Mucosa of stomach (tissue), 1 donor: ENCODE measurements at regions not wholly inside any gene's neighbourhood (a gene's known extent, or its start where the extent isn't known, plus 50 kb on each side); places are given as distances from the start of the nearest gene placed in this dataset.

Experiments used
- H3K27me3 ChIP-seq: one replicate; pipeline ENCODE4 v1.7.0; 2013; ENCODE audit warnings: mild to moderate bottlenecking, low read length; ENCODE audit not compliant: control insufficient read depth, insufficient read depth
- H3K36me3 ChIP-seq: one replicate; pipeline ENCODE4 v1.7.0; 2013; ENCODE audit warnings: low read length; ENCODE audit not compliant: control insufficient read depth, insufficient read depth
- H3K4me1 ChIP-seq: one replicate; pipeline ENCODE4 v1.7.0; 2013; ENCODE audit warnings: mild to moderate bottlenecking, low read length; ENCODE audit not compliant: control insufficient read depth, insufficient read depth
- H3K4me3 ChIP-seq: one replicate; pipeline ENCODE4 v1.7.0; 2013; ENCODE audit warnings: low read length
- H3K9ac ChIP-seq: one replicate; pipeline ENCODE4 v1.7.0; 2013; ENCODE audit warnings: mild to moderate bottlenecking, low read length, moderate library complexity
- H3K9me3 ChIP-seq: one replicate; pipeline ENCODE4 v1.7.0; 2013; ENCODE audit warnings: mild to moderate bottlenecking, low read length, moderate library complexity; ENCODE audit not compliant: control insufficient read depth
- donor health status: Pancreatic carcinoma.

- Histone ChIP-seq H3K4me3 (no peak overlapping the region), H3K36me3 (no peaks in the 10 kb centered on the region), H3K9me3 (no peaks in the 10 kb centered on the region), H3K9ac (no peak overlapping the region), H3K27me3 (no peaks in the 10 kb centered on the region), H3K4me1 (no peaks in the 10 kb centered on the region)
Measured at GRCh38 chr3:182673336-182673735, 120.0 kb upstream of the ATP11B start.

GRCh38 chr3:182682263-182683241, 110.8 kb upstream of the ATP11B start:
- H3K9ac ChIP-seq = peak overlapping the region; percentile 88
- H3K36me3 ChIP-seq = no peaks in the 10 kb centered on the region
- H3K4me1 ChIP-seq = no peaks in the 10 kb centered on the region
- H3K4me3 ChIP-seq = peak overlapping the region; percentile 51
- H3K27me3 ChIP-seq = no peaks in the 10 kb centered on the region
- H3K9me3 ChIP-seq = no peaks in the 10 kb centered on the region

DNA sequence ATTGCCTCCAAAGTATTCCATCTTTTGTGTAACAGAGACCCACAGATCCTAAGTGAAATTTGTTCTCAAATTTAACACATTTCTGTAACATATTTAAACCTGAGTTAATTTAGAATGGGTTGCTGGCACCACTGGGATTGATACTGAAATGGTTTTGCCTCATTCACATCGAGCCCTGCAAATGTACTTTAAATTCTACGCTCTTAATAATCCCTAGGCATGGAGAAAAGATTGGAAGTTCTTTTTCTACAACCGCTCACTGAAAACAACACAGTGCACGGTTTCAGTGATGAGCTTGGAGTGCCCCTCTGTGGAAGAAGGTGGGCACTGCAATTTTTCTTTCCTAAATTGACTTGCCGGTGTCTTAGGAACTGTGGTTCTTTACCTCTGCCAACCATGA, 109.9 kb upstream of the ATP11B start:
- Histone ChIP-seq H3K9me3 (no peaks in the 10 kb centered on the region), H3K27me3 (no peaks in the 10 kb centered on the region), H3K36me3 (no peaks in the 10 kb centered on the region), H3K9ac (peak overlapping the region; percentile 88), H3K4me3 (peak overlapping the region; percentile 51), H3K4me1 (no peaks in the 10 kb centered on the region)

DNA sequence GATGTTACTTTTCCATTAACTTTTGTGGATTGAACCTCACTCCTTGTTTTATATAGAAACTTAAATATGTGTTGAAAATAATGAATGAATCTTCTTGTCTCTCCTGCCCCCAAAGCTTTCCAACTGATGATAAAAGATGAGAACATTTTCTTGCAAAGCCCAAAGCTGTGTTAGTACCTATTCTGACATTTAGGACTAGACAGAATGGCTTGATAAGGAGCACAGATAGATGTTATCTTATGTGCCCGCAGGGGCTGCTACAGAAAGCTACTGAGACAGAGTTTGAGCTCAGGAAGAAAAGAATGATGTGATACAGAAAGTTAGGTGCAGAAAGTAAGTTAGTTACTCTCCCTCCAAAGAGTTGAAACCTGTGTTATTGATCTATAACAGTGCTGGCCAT, 109.4 kb upstream of the ATP11B start:
- H3K36me3 ChIP-seq = no peaks in the 10 kb centered on the region
- H3K9ac ChIP-seq = no peak overlapping the region
- H3K4me3 ChIP-seq = no peak overlapping the region
- H3K4me1 ChIP-seq = no peaks in the 10 kb centered on the region
- no peaks in the 10 kb centered on the region for H3K27me3 ChIP-seq
- no peaks in the 10 kb centered on the region for H3K9me3 ChIP-seq

- Histone ChIP-seq H3K4me3 (no peak overlapping the region), H3K27me3 (no peaks in the 10 kb centered on the region), H3K4me1 (no peaks in the 10 kb centered on the region), H3K9me3 (no peaks in the 10 kb centered on the region), H3K9ac (no peak overlapping the region), H3K36me3 (no peaks in the 10 kb centered on the region)
Measured at GRCh38 chr3:182686033-182686886, 107.0 kb upstream of the ATP11B start.

- H3K27me3 ChIP-seq = no peaks in the 10 kb centered on the region
- no peaks in the 10 kb centered on the region for H3K4me1 ChIP-seq
- no peaks in the 10 kb centered on the region for H3K36me3 ChIP-seq
- no peak overlapping the region for H3K4me3 ChIP-seq
- no peak overlapping the region for H3K9ac ChIP-seq
- no peaks in the 10 kb centered on the region for H3K9me3 ChIP-seq
Measured at GRCh38 chr3:182690172-182690571, 103.1 kb upstream of the ATP11B start.

DNA sequence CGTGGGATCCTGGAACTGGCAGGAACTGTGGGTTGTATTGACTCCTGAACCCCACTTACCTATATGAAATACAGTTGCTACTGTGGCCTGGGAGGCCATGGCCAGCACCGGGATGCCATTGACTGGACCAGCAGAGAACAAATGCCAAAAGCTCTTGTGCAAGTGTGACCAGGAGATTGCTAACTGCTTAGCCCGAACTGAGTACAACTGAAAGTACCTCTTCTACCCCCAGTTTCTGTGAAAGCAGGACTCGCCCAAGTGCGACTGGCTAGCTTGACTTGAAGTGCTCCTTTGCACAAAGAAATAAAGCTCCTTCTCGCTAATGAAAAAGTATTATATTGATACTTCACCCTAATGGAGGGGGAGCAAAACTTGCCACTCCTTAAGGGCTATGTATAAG, 101.3 kb upstream of the ATP11B start:
- Histone ChIP-seq H3K27me3 (no peaks in the 10 kb centered on the region), H3K36me3 (no peaks in the 10 kb centered on the region), H3K4me3 (no peak overlapping the region), H3K9ac (no peak overlapping the region), H3K4me1 (no peaks in the 10 kb centered on the region), H3K9me3 (no peaks in the 10 kb centered on the region)

DNA sequence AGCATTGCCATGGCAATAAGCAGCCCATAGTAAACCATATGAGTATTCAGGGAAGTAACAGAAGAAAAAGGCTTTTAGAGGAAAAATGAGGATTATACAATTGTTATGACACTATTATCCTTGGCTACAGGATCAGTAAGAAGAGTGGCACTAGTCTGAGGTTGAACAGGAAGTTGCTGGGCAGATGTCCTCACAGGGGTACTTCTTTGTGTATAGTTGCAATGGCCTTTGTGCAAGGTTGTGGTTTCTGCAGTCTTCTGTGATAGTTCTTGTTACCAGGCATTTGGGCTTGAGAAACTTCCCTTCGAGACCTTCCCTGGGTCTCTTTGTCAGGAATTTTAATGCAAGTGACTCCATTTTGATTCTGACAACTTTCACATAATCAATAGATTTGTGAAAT, 100.6 kb upstream of the ATP11B start:
- Histone ChIP-seq H3K4me3 (no peak overlapping the region), H3K9ac (no peak overlapping the region), H3K27me3 (no peaks in the 10 kb centered on the region), H3K4me1 (no peaks in the 10 kb centered on the region), H3K9me3 (no peaks in the 10 kb centered on the region), H3K36me3 (no peaks in the 10 kb centered on the region)

DNA sequence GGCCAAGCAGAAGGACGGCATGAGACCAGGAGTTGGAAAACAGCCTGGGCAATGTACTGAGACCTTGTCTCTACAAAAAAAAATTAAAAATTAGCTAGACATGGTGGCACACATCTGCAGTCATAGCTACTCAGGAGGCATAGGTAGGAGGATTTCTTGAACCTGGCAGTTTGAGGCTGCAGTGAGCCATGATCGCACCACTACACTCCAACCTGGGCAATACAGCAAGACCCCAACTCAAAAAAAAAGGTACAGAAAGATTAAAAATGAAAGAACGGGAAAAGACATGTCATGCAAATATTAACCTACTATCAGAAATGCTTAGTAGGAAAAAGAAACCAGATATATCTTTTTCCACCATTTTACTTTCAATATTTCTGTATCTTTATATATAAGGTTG, 99.6 kb upstream of the ATP11B start:
- Histone ChIP-seq H3K27me3 (no peaks in the 10 kb centered on the region), H3K4me3 (no peak overlapping the region), H3K9me3 (no peaks in the 10 kb centered on the region), H3K4me1 (no peaks in the 10 kb centered on the region), H3K9ac (no peak overlapping the region), H3K36me3 (no peaks in the 10 kb centered on the region)

- Histone ChIP-seq H3K9ac (no peak overlapping the region), H3K4me1 (no peaks in the 10 kb centered on the region), H3K4me3 (no peak overlapping the region), H3K9me3 (no peaks in the 10 kb centered on the region), H3K27me3 (no peaks in the 10 kb centered on the region), H3K36me3 (no peaks in the 10 kb centered on the region)
Measured at GRCh38 chr3:182696916-182697315, 96.4 kb upstream of the ATP11B start.

GRCh38 chr3:182697345-182697919, 95.9 kb upstream of the ATP11B start:
- Histone ChIP-seq H3K4me3 (no peak overlapping the region), H3K9me3 (no peaks in the 10 kb centered on the region), H3K36me3 (no peaks in the 10 kb centered on the region), H3K27me3 (no peaks in the 10 kb centered on the region), H3K4me1 (no peaks in the 10 kb centered on the region), H3K9ac (no peak overlapping the region)

GRCh38 chr3:182698078-182698477, 95.2 kb upstream of the ATP11B start:
- no peaks in the 10 kb centered on the region for H3K27me3 ChIP-seq
- H3K9ac ChIP-seq = no peak overlapping the region
- H3K9me3 ChIP-seq = no peaks in the 10 kb centered on the region
- no peaks in the 10 kb centered on the region for H3K36me3 ChIP-seq
- no peak overlapping the region for H3K4me3 ChIP-seq
- H3K4me1 ChIP-seq = no peaks in the 10 kb centered on the region
